ENCODE measurements at regions not wholly inside any gene's neighbourhood (a gene's known extent, or its start where the extent isn't known, plus 50 kb on each side); places are given as distances from the start of the nearest gene placed in this dataset.

DNA sequence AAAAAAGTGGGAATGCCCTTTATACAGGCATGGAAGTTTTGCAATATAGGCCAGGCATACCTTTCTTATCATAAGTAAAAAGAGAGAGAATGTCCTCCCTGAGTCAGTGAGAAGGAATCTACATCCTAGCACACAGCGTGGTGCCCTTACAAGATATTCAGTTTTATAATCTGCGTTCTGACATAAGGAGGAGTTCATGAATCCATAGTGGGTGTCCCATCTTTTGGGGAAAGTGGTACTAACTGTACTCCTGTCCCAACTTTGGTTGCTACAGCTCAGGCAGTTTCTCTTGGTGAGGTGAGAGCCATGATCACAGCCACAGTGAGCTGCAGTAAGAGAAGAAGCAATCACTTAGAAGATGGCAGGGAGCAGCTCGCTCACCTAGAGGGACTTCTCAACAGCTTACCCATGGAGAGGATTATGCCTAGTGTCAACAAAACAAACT lies 332.9 kb downstream of the BCAT1 start:
- Histone ChIP-seq H3K27me3 (ENCODE audit: control insufficient read depth in 2 of 2, insufficient read depth in 2 of 2, low read length in 2 of 2) (no peaks in the 10 kb centered on the region), H3K4me1 (replicated peaks in 1 of 2; ENCODE audit: control insufficient read depth in 2 of 2, insufficient read depth in 2 of 2, low read length in 2 of 2) (no peaks in the 10 kb centered on the region), H3K27ac (ENCODE audit: extremely low read depth, low read depth, low read length) (no peak overlapping the region), H4K20me1 (replicated peaks; ENCODE audit: control insufficient read depth, insufficient read depth, low read length) (no peaks in the 10 kb centered on the region), H3K9me3 (replicated peaks; ENCODE audit: control insufficient read depth, insufficient read depth, low read depth, low read length) (no peaks in the 10 kb centered on the region), H3K4me2 (ENCODE audit: insufficient read depth, low read length) (no peak overlapping the region), H3K4me3 (no peak overlapping the region), H3K9me1 (ENCODE audit: control insufficient read depth, insufficient read depth, low read length) (no peaks in the 10 kb centered on the region), H3K79me2 (ENCODE audit: control insufficient read depth, insufficient read depth, low read length) (no peaks in the 10 kb centered on the region), H2AFZ (ENCODE audit: low read depth, low read length) (no peak overlapping the region), H3K9ac (ENCODE audit: insufficient read depth in 1 of 2, low read depth in 2 of 2, low read length in 2 of 2) (no peak overlapping the region), H3K36me3 (ENCODE audit: control insufficient read depth, insufficient read depth, low read length) (no peaks in the 10 kb centered on the region)
- ChIA-PET POLR2A (interaction anchor here (1.0 kb wide), 2 partner anchors 11 to 15 kb away, joined by 3 read pairs; no protein-coding TSS in a partner anchor), CTCF (ENCODE audit: low intra/inter-chr PET ratio) (no interaction called here)
- ATAC-seq = no peak
- BruUV-seq (replicated peaks) = no TSS peak
- 0% methylated on average over 3 of the region's 3 CpGs for WGBS (ENCODE audit: insufficient coverage, low coverage, missing lambda C conversion rate)
- no peak for DNase-seq (ENCODE audit: extremely low read depth in 1 of 4, low spot score in 3 of 4)
- in situ Hi-C loops (cut with MboI) (no loop called here), intact Hi-C loops (cut with micrococcal nuclease) (no loop called here)
- TF ChIP-seq CBX2 (IDR thresholded peaks at IDR 0.05; ENCODE audit: insufficient read depth, low read length, poor library complexity, severe bottlenecking) (no peak), ZNF644 (tag; IDR thresholded peaks at IDR 0.05; ENCODE audit: low read depth) (no peak), TAL1 (IDR thresholded peaks at IDR 0.05) (no peak), CBX8 (IDR thresholded peaks at IDR 0.05; ENCODE audit: borderline replicate concordance, extremely low read depth, low read depth, low read length, poor library complexity, severe bottlenecking) (no peak), NCOA4 (IDR thresholded peaks at IDR 0.05; ENCODE audit: partially characterized antibody) (no peak), TFAM (CRISPR knock-in tag; conservative IDR thresholded peaks at IDR 0.05) (no peak), NRF1 (conservative IDR thresholded peaks at IDR 0.05 in 1 of 2, IDR thresholded peaks at IDR 0.05 in 1 of 2) (no peak), ZNF174 (CRISPR knock-in tag; IDR thresholded peaks at IDR 0.05) (no peak), KHSRP (IDR thresholded peaks at IDR 0.05) (no peak), FOXJ3 (CRISPR knock-in tag; IDR thresholded peaks at IDR 0.05) (no peak)
- TF ChIP-seq, protein P1, sequence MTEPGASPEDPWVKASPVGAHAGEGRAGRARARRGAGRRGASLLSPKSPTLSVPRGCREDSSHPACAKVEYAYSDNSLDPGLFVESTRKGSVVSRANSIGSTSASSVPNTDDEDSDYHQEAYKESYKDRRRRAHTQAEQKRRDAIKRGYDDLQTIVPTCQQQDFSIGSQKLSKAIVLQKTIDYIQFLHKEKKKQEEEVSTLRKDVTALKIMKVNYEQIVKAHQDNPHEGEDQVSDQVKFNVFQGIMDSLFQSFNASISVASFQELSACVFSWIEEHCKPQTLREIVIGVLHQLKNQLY (CRISPR knock-in tag; conservative IDR thresholded peaks at IDR 0.05) = no peak
- TF ChIP-seq, protein P2, sequence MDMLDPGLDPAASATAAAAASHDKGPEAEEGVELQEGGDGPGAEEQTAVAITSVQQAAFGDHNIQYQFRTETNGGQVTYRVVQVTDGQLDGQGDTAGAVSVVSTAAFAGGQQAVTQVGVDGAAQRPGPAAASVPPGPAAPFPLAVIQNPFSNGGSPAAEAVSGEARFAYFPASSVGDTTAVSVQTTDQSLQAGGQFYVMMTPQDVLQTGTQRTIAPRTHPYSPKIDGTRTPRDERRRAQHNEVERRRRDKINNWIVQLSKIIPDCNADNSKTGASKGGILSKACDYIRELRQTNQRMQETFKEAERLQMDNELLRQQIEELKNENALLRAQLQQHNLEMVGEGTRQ (CRISPR knock-in tag; IDR thresholded peaks at IDR 0.05) = no peak
- TF ChIP-seq, protein P3, sequence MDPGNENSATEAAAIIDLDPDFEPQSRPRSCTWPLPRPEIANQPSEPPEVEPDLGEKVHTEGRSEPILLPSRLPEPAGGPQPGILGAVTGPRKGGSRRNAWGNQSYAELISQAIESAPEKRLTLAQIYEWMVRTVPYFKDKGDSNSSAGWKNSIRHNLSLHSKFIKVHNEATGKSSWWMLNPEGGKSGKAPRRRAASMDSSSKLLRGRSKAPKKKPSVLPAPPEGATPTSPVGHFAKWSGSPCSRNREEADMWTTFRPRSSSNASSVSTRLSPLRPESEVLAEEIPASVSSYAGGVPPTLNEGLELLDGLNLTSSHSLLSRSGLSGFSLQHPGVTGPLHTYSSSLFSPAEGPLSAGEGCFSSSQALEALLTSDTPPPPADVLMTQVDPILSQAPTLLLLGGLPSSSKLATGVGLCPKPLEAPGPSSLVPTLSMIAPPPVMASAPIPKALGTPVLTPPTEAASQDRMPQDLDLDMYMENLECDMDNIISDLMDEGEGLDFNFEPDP (CRISPR knock-in tag; IDR thresholded peaks at IDR 0.05) = no peak
- TF ChIP-seq, protein P4, sequence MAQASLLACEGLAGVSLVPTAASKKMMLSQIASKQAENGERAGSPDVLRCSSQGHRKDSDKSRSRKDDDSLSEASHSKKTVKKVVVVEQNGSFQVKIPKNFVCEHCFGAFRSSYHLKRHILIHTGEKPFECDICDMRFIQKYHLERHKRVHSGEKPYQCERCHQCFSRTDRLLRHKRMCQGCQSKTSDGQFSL (CRISPR knock-in tag; IDR thresholded peaks at IDR 0.05) = no peak
- TF ChIP-seq, protein P4 (tag; IDR thresholded peaks at IDR 0.05) = no peak
- TF ChIP-seq, protein P5, sequence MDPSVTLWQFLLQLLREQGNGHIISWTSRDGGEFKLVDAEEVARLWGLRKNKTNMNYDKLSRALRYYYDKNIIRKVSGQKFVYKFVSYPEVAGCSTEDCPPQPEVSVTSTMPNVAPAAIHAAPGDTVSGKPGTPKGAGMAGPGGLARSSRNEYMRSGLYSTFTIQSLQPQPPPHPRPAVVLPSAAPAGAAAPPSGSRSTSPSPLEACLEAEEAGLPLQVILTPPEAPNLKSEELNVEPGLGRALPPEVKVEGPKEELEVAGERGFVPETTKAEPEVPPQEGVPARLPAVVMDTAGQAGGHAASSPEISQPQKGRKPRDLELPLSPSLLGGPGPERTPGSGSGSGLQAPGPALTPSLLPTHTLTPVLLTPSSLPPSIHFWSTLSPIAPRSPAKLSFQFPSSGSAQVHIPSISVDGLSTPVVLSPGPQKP (CRISPR knock-in tag; IDR thresholded peaks at IDR 0.05) = no peak
- FAIRE-seq = no peak
